ENCODE measurements at regions not wholly inside any gene's neighbourhood (a gene's known extent, or its start where the extent isn't known, plus 50 kb on each side); places are given as distances from the start of the nearest gene placed in this dataset.

GRCh38 chr10:30535677-30536076 is 93.9 kb downstream of the LYZL2 start:
- TF ChIP-seq, protein P1, sequence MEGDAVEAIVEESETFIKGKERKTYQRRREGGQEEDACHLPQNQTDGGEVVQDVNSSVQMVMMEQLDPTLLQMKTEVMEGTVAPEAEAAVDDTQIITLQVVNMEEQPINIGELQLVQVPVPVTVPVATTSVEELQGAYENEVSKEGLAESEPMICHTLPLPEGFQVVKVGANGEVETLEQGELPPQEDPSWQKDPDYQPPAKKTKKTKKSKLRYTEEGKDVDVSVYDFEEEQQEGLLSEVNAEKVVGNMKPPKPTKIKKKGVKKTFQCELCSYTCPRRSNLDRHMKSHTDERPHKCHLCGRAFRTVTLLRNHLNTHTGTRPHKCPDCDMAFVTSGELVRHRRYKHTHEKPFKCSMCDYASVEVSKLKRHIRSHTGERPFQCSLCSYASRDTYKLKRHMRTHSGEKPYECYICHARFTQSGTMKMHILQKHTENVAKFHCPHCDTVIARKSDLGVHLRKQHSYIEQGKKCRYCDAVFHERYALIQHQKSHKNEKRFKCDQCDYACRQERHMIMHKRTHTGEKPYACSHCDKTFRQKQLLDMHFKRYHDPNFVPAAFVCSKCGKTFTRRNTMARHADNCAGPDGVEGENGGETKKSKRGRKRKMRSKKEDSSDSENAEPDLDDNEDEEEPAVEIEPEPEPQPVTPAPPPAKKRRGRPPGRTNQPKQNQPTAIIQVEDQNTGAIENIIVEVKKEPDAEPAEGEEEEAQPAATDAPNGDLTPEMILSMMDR (IDR thresholded peaks at IDR 0.05): no peak
- no peak for TF ChIP-seq POLR2A (IDR thresholded peaks at IDR 0.05)

Data from adrenal gland (tissue), 5 donors.